ENCODE measurements at regions not wholly inside any gene's neighbourhood (a gene's known extent, or its start where the extent isn't known, plus 50 kb on each side); places are given as distances from the start of the nearest gene placed in this dataset.

DNA sequence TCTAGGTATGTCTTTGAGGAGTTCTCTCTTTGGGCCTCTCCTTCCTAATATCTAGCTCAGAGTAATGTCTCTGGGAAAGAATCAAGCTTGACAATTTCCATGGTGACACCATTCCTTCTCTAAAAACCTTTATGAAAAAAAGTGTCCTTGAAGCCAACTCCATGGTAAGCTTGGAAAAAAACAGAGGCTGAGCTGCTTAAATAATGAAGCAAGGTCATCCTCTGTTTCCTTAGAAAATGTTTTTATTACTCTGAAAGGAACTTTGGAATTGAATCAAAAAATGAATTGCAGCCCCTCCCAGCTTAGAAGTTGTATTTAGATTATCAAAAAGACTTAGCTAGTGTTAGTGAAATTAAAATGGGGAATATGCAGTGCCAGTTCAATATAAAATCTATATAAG is 166.1 kb upstream of the KITLG start:
- no peak overlapping the region for H3K4me3 ChIP-seq (ENCODE audit: low read depth in 1 of 2, low read length in 2 of 2)
- H3K4me1 ChIP-seq (ENCODE audit: control insufficient read depth in 1 of 2, insufficient read depth in 2 of 2, low read length in 2 of 2), result peaks cover 2 to 4% of the 10 kb centered on the region in 2 donors
- H3K9me3 ChIP-seq (ENCODE audit: control insufficient read depth in 1 of 2, low read length in 2 of 2), result no peaks in the 10 kb centered on the region
- no peaks in the 10 kb centered on the region for H3K36me3 ChIP-seq (ENCODE audit: control insufficient read depth in 1 of 2, insufficient read depth in 2 of 2, low read length in 2 of 2)
- no peaks in the 10 kb centered on the region for H3K27me3 ChIP-seq (ENCODE audit: low read depth, low read length)
- H3K27ac ChIP-seq (ENCODE audit: low read length), result no peak overlapping the region

DNA sequence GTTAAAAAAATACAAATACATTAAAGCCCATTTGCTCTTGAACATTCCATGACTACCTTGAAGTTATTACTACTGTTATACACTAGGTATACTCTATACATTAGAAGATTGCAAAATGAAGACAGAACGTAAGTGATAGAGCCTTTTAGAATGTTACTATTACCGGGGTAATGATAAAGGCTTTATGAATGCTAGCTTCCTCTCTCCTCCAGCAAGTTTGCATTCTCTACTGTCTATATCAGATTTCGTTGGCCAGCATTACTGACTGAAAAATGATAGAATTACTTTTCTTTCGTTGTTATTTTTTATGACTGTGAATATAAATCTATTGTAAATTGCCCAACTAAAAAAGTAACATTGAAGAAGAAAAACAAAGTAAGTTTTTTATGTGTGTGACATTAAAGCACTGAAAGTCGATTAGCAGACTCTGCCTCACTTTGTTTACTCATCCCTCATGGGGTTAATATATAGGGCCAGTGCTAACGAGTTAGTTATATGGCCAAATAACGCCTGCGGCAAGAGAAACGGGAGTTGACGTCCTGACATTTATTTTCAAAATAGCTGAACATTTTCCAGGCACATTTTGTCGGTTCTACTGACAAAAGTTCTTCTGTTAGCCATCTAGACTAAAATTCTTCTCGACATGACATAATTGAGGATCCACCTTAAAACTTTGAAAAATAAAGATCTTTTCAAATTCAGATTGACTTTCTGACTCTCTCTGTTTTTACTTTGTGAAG is 163.8 kb upstream of the KITLG start:
- Histone ChIP-seq H3K4me1 (ENCODE audit: control insufficient read depth in 1 of 2, insufficient read depth in 2 of 2, low read length in 2 of 2) (peaks cover 2 to 4% of the 10 kb centered on the region in 2 donors), H3K4me3 (ENCODE audit: low read depth in 1 of 2, low read length in 2 of 2) (peak overlapping the region; percentile 14 to 24), H3K9me3 (ENCODE audit: control insufficient read depth in 1 of 2, low read length in 2 of 2) (no peaks in the 10 kb centered on the region), H3K27me3 (ENCODE audit: low read depth, low read length) (no peaks in the 10 kb centered on the region), H3K27ac (ENCODE audit: low read length) (no peak overlapping the region), H3K36me3 (ENCODE audit: control insufficient read depth in 1 of 2, insufficient read depth in 2 of 2, low read length in 2 of 2) (no peaks in the 10 kb centered on the region)

DNA sequence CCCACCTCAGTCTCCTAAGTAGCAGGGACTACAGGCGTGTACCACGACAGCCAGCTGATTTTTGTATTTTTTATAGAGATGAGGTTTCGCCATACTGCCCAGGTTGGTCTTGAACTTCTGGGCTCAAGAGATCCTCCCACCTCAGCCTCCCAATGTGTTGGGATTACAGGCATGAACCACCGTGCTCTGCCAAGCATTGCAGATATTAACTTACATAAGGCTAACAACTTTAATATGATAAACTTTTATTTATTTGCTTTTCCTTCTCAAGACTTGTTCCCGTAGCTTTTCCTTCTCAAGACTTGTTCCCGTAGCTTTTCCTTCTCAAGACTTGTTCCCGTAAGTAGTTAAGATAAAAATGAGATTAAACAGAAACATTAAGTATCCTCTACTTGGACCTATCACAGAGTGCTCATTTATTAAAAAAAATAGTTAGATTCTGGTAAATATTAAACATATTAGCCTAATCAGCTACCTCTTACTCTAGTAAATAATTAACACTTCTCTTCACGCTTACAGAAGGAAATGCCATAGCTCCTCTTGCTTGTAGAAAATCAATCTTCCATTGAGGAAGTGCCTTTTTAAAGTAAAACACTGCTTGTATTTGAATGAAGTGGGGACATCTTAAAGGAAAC is 157.7 kb upstream of the KITLG start:
- Histone ChIP-seq H3K9me3 (ENCODE audit: control insufficient read depth in 1 of 2, low read length in 2 of 2) (no peaks in the 10 kb centered on the region), H3K27me3 (ENCODE audit: low read depth, low read length) (no peaks in the 10 kb centered on the region), H3K27ac (ENCODE audit: low read length) (no peak overlapping the region), H3K4me1 (ENCODE audit: control insufficient read depth in 1 of 2, insufficient read depth in 2 of 2, low read length in 2 of 2) (no peaks in the 10 kb centered on the region), H3K4me3 (ENCODE audit: low read depth in 1 of 2, low read length in 2 of 2) (no peak overlapping the region), H3K36me3 (ENCODE audit: control insufficient read depth in 1 of 2, insufficient read depth in 2 of 2, low read length in 2 of 2) (no peaks in the 10 kb centered on the region)

DNA sequence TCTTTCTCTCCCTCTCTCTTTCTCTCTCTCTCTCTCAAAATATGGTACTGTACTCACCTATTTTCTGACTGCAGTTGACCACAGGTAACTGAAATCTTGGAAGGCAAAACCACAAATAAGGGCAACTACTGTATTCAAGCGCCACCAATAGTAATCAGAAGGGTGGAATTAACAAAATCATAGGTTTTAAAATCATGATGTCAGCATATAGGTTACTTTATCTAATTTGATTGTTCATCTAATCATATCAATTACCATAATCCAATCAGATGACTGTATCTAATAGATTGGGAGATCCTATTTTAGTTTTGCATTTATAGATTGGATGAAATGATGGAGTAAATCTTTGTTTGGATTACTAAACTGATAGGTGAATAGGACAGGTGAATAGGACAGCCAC is 155.8 kb upstream of the KITLG start:
- Histone ChIP-seq H3K36me3 (ENCODE audit: control insufficient read depth in 1 of 2, insufficient read depth in 2 of 2, low read length in 2 of 2) (no peaks in the 10 kb centered on the region), H3K4me1 (ENCODE audit: control insufficient read depth in 1 of 2, insufficient read depth in 2 of 2, low read length in 2 of 2) (no peaks in the 10 kb centered on the region), H3K9me3 (ENCODE audit: control insufficient read depth in 1 of 2, low read length in 2 of 2) (no peaks in the 10 kb centered on the region), H3K27ac (ENCODE audit: low read length) (no peak overlapping the region), H3K4me3 (ENCODE audit: low read depth in 1 of 2, low read length in 2 of 2) (no peak overlapping the region), H3K27me3 (ENCODE audit: low read depth, low read length) (no peaks in the 10 kb centered on the region)

DNA sequence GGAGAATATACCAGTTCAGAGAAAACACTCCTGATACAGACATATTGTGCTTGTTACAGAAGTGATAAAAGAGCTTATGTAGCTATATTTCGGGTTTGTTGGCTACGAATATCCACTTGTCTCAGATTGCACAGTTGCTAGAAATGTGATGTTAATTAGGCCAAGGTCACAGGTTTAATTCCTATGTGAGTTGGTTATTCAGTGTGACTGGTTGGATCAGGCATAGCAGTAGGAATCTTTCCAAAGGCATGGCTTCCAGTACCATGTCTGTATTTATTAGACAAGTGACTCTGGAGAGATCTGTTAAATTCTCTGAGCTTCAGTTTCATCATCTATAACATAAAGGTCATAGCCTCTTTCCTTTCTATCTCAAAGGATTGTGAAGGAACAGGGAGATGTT is 152.7 kb upstream of the KITLG start:
- Histone ChIP-seq H3K4me3 (ENCODE audit: low read depth in 1 of 2, low read length in 2 of 2) (no peak overlapping the region), H3K4me1 (ENCODE audit: control insufficient read depth in 1 of 2, insufficient read depth in 2 of 2, low read length in 2 of 2) (no peaks in the 10 kb centered on the region), H3K9me3 (ENCODE audit: control insufficient read depth in 1 of 2, low read length in 2 of 2) (no peaks in the 10 kb centered on the region), H3K27me3 (ENCODE audit: low read depth, low read length) (no peaks in the 10 kb centered on the region), H3K27ac (ENCODE audit: low read length) (no peak overlapping the region), H3K36me3 (ENCODE audit: control insufficient read depth in 1 of 2, insufficient read depth in 2 of 2, low read length in 2 of 2) (no peaks in the 10 kb centered on the region)

DNA sequence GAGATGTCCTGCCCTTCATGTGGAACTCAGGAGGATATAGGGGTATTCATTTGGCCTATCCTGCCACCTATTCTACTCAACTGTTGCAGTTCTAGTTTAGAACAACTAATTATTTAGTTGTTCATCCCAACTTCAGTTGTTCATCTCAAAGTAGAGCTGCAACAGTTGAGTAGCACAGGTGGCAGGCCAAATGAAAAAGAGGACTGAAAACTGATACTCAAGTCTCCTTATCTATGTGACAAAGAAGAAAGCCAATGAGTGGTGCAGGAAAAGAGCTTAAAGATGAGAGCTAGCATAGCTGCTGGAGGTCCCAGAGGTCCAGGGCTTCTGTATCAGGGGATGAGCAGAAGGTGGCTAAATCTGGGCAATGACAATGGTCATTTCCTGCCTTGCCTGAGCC is 148.9 kb upstream of the KITLG start:
- H3K4me3 ChIP-seq (ENCODE audit: low read depth in 1 of 2, low read length in 2 of 2), result no peak overlapping the region
- H3K36me3 ChIP-seq (ENCODE audit: control insufficient read depth in 1 of 2, insufficient read depth in 2 of 2, low read length in 2 of 2), result no peaks in the 10 kb centered on the region
- H3K4me1 ChIP-seq (ENCODE audit: control insufficient read depth in 1 of 2, insufficient read depth in 2 of 2, low read length in 2 of 2), result peaks cover 0 to 4% of the 10 kb centered on the region in 2 donors
- no peak overlapping the region for H3K27ac ChIP-seq (ENCODE audit: low read length)
- no peaks in the 10 kb centered on the region for H3K9me3 ChIP-seq (ENCODE audit: control insufficient read depth in 1 of 2, low read length in 2 of 2)
- no peaks in the 10 kb centered on the region for H3K27me3 ChIP-seq (ENCODE audit: low read depth, low read length)

DNA sequence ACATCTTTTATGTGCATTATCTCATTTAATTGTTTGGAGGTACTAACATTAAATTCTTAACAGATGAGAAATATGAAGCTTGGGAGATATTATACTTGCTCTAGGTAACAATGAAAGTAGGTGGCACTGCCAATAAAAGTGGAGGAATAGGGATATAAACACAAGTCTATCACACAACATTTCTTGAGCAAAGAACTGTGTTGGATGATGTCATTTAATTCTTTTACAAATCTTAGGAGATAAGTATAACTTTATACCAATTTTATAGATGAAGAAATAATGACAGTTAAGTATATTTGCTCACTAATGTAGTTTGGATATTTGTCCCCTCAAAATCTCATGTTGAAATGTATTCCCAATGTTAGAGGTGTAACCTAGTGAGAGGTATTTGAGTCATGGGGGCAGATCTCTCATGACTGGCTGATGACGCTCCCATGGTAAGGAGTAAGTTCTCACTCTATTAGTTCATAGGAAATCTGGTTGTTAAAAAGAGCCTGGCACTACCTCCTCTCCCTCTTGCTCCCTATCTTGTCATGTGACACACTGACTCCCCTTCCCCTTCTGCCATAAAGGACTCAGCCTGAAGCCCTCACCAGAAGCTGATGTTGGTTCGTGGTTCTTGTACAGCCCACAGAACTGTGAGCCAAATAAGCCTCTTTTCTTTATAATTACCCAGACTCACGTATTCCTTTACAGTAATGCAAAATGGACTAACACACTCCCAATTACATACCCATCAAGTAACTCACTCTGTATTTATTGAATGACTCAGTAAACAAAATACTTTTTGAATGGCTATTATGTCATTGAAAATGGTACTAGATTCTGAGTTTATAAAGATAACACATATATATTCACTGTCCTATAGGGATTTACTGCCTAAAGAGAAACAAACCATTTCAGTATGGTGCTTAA is 146.8 kb upstream of the KITLG start:
- no peak overlapping the region for H3K4me3 ChIP-seq (ENCODE audit: low read depth in 1 of 2, low read length in 2 of 2)
- H3K36me3 ChIP-seq (ENCODE audit: control insufficient read depth in 1 of 2, insufficient read depth in 2 of 2, low read length in 2 of 2), result no peaks in the 10 kb centered on the region
- peaks cover 0 to 4% of the 10 kb centered on the region in 2 donors for H3K4me1 ChIP-seq (ENCODE audit: control insufficient read depth in 1 of 2, insufficient read depth in 2 of 2, low read length in 2 of 2)
- no peaks in the 10 kb centered on the region for H3K9me3 ChIP-seq (ENCODE audit: control insufficient read depth in 1 of 2, low read length in 2 of 2)
- no peaks in the 10 kb centered on the region for H3K27me3 ChIP-seq (ENCODE audit: low read depth, low read length)
- H3K27ac ChIP-seq (ENCODE audit: low read length), result no peak overlapping the region

DNA sequence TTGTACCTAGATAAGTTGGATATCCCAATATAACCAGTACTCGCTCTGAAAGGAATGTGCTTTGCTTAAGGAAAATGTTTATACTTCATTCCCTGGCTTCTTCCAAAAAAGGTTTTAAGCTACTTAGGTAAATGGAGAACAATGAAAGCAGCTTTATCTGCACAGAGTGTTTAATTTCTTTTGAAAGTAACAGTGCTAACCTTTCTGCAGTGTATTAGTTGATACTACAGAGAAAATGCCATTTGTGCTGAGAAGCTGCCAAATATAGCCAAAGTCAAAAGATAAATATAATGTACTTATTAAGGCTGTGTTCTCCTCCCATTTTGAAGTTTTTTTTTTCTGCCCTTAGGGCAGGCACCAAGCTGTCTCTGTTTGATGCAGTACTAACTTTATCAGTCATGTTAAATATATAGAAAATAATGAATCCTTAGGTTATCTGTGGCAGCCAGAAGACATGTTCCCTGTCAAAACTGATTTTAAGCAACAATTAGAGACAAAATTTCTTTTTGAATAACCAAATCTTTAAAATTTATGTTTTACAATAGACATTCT is 145.4 kb upstream of the KITLG start:
- no peaks in the 10 kb centered on the region for H3K27me3 ChIP-seq (ENCODE audit: low read depth, low read length)
- no peak overlapping the region for H3K4me3 ChIP-seq (ENCODE audit: low read depth in 1 of 2, low read length in 2 of 2)
- no peak overlapping the region for H3K27ac ChIP-seq (ENCODE audit: low read length)
- H3K36me3 ChIP-seq (ENCODE audit: control insufficient read depth in 1 of 2, insufficient read depth in 2 of 2, low read length in 2 of 2), result no peaks in the 10 kb centered on the region
- peaks cover 0 to 4% of the 10 kb centered on the region in 2 donors for H3K4me1 ChIP-seq (ENCODE audit: control insufficient read depth in 1 of 2, insufficient read depth in 2 of 2, low read length in 2 of 2)
- no peaks in the 10 kb centered on the region for H3K9me3 ChIP-seq (ENCODE audit: control insufficient read depth in 1 of 2, low read length in 2 of 2)

DNA sequence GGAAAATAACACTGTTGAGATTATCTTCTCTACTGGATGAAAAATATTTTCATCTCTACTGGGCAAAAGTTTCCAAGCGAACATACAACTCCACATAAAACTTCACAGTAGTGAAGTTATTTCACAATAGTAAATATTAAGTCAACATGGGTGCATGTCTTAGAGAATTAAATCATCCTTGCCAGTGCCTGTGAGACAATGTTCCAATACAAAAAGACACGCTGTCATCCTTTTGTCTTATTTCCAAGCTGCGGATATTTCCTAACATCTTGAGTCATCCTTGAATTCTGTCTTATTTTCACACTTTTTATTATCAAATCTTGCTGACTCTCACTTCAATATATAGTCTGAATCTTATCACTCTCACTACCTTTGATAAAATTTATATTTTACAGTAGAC is 142.9 kb upstream of the KITLG start:
- Histone ChIP-seq H3K4me3 (ENCODE audit: low read depth in 1 of 2, low read length in 2 of 2) (no peak overlapping the region), H3K36me3 (ENCODE audit: control insufficient read depth in 1 of 2, insufficient read depth in 2 of 2, low read length in 2 of 2) (no peaks in the 10 kb centered on the region), H3K4me1 (ENCODE audit: control insufficient read depth in 1 of 2, insufficient read depth in 2 of 2, low read length in 2 of 2) (peaks cover 0 to 4% of the 10 kb centered on the region in 2 donors), H3K27me3 (ENCODE audit: low read depth, low read length) (no peaks in the 10 kb centered on the region), H3K9me3 (ENCODE audit: control insufficient read depth in 1 of 2, low read length in 2 of 2) (no peaks in the 10 kb centered on the region), H3K27ac (ENCODE audit: low read length) (no peak overlapping the region)

DNA sequence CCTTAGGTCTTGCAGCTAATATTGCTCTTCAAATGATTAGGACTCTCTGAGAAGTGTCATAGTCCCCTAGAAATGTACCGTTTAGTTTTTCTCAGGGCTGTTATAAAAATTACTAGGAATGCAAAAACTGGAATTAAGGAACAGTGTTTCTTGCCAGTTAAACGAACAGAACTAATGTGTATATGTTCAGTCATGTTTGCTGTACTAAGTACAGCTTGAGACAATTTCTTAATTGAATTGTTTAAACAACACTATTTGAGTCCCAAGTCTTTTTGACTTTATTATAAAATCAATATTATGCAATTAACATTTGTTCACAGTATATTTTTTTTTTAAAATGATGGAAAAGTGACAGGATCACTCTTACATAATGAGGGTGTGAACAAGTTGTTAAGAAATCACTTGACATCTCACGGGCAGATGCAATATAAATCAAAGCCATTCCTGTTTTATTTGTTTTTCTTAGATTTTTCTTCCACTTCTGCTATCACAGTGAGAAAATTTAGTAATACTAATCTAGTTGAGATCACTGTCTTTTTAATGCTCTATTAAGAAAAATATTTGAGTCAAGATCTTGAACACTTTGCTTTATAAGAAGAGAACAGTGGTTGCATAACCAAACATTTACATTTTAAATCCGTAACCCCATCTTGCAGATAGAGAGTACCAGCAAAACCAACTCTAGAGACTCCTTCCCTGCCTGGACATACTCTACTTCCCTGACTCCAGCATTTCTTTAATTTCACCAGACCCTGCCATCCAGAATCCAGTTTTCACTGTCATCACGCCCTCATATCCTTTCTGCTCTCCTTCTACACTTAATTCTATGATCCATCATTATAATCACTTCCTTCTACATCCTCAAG is 140.7 kb upstream of the KITLG start:
- Histone ChIP-seq H3K4me1 (ENCODE audit: control insufficient read depth in 1 of 2, insufficient read depth in 2 of 2, low read length in 2 of 2) (peaks cover 0 to 2% of the 10 kb centered on the region in 2 donors), H3K4me3 (ENCODE audit: low read depth in 1 of 2, low read length in 2 of 2) (no peak overlapping the region)

More for the DNA sequence above, 140.7 kb upstream of the KITLG start:
- Histone ChIP-seq H3K36me3 (ENCODE audit: control insufficient read depth in 1 of 2, insufficient read depth in 2 of 2, low read length in 2 of 2) (no peaks in the 10 kb centered on the region), H3K27ac (ENCODE audit: low read length) (no peak overlapping the region), H3K9me3 (ENCODE audit: control insufficient read depth in 1 of 2, low read length in 2 of 2) (no peaks in the 10 kb centered on the region), H3K27me3 (ENCODE audit: low read depth, low read length) (no peaks in the 10 kb centered on the region)
